ENCODE measurements at regions not wholly inside any gene's neighbourhood (a gene's known extent, or its start where the extent isn't known, plus 50 kb on each side); places are given as distances from the start of the nearest gene placed in this dataset.

DNA sequence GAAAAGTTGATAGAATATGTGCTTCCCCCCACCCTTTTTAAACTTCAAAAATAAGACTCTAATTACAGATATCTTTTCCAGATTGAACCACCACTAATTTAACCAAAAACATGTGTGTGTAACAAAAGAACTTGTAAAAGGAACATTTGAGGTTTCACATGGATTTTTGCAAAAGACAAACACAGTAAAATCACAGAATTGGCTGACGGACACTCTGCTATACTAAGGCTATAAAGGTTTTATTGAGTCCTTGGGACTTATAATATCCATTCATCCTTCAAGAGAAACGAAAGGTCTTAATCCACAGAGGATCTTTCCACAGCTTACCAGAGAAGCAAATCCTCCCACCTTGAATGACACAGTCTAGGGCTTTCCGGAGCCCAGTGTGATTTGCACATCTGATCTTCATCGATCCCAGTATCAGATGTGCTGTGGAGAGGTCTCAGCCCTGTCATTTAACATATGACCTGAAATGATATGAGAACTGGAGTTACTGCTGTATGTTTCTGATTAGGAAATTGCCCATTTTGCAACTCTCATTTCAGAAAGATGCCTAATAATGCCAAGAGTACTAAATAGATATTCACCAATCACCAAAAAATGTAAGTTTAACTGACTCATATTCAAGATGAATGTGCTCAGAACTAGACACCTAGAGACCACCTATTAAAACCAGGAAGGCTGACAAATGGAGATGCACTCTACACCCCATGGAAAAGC, 256.5 kb upstream of the FBXL7 start:
- TF ChIP-seq TAF1 (IDR thresholded peaks at IDR 0.05; ENCODE audit: low read depth) = no peak
- no peak for TF ChIP-seq USF1 (IDR thresholded peaks at IDR 0.05)
- TF ChIP-seq MAX (IDR thresholded peaks at IDR 0.05) = no peak
- no peak for TF ChIP-seq ZBTB7A (IDR thresholded peaks at IDR 0.05; ENCODE audit: low read depth)
- no peak for TF ChIP-seq RAD21 (IDR thresholded peaks at IDR 0.05; ENCODE audit: low read depth)
- no peak for TF ChIP-seq CREB1 (IDR thresholded peaks at IDR 0.05; ENCODE audit: low read depth)
- TF ChIP-seq, protein P1, sequence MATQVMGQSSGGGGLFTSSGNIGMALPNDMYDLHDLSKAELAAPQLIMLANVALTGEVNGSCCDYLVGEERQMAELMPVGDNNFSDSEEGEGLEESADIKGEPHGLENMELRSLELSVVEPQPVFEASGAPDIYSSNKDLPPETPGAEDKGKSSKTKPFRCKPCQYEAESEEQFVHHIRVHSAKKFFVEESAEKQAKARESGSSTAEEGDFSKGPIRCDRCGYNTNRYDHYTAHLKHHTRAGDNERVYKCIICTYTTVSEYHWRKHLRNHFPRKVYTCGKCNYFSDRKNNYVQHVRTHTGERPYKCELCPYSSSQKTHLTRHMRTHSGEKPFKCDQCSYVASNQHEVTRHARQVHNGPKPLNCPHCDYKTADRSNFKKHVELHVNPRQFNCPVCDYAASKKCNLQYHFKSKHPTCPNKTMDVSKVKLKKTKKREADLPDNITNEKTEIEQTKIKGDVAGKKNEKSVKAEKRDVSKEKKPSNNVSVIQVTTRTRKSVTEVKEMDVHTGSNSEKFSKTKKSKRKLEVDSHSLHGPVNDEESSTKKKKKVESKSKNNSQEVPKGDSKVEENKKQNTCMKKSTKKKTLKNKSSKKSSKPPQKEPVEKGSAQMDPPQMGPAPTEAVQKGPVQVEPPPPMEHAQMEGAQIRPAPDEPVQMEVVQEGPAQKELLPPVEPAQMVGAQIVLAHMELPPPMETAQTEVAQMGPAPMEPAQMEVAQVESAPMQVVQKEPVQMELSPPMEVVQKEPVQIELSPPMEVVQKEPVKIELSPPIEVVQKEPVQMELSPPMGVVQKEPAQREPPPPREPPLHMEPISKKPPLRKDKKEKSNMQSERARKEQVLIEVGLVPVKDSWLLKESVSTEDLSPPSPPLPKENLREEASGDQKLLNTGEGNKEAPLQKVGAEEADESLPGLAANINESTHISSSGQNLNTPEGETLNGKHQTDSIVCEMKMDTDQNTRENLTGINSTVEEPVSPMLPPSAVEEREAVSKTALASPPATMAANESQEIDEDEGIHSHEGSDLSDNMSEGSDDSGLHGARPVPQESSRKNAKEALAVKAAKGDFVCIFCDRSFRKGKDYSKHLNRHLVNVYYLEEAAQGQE (IDR thresholded peaks at IDR 0.05; ENCODE audit: low read depth) = no peak

Measured in Ishikawa (cell line).